SK-N-SH treated with all-trans-retinoic acid at 6 μM for 48 hours (cell line): ENCODE measurements at regions not wholly inside any gene's neighbourhood (a gene's known extent, or its start where the extent isn't known, plus 50 kb on each side); places are given as distances from the start of the nearest gene placed in this dataset.

Experiments
- BACH2 ChIP-seq: fragments of 250-450 bp; sonication (Bioruptor Pico); IDR thresholded peaks from 2 replicates; pipeline ENCODE4 v1.9.0; 2021; ENCODE audit warnings: mild to moderate bottlenecking, borderline replicate concordance
- CSDC2 ChIP-seq: fragments of 250-450 bp; sonication (Bioruptor Pico); IDR thresholded peaks from 2 replicates; pipeline ENCODE4 v1.5.0; 2020; ENCODE audit warnings: mild to moderate bottlenecking, moderate library complexity
- ESRRG ChIP-seq: fragments of 250-450 bp; sonication (Bioruptor Pico); IDR thresholded peaks from 2 replicates; pipeline ENCODE4 v1.6.1; 2021; ENCODE audit warnings: mild to moderate bottlenecking
- ISL1 ChIP-seq: fragments of 250-450 bp; sonication (Bioruptor Pico); IDR thresholded peaks from 2 replicates; pipeline ENCODE4 v2.1.2; 2022; ENCODE audit warnings: mild to moderate bottlenecking, moderate library complexity
- PATZ1 ChIP-seq: fragments of 250-450 bp; sonication (Bioruptor Pico); IDR thresholded peaks from 2 replicates; pipeline ENCODE4 v1.8.0; 2020; ENCODE audit warnings: mild to moderate bottlenecking, moderate library complexity, borderline replicate concordance
- POU6F1 ChIP-seq: fragments of 250-450 bp; sonication (Bioruptor Pico); IDR thresholded peaks from 2 replicates; pipeline ENCODE4 v1.8.0; 2021; ENCODE audit warnings: low read depth, mild to moderate bottlenecking, moderate library complexity, borderline replicate concordance
- RARB ChIP-seq: fragments of 250-450 bp; sonication (Bioruptor Pico); IDR thresholded peaks from 2 replicates; pipeline ENCODE4 v1.8.0; 2021; ENCODE audit warnings: mild to moderate bottlenecking, moderate library complexity
- TOX ChIP-seq: fragments of 250-450 bp; sonication (Bioruptor Pico); IDR thresholded peaks from 2 replicates; pipeline ENCODE4 v1.8.0; 2021; ENCODE audit warnings: mild to moderate bottlenecking, moderate library complexity, borderline replicate concordance
- TSHZ2 ChIP-seq: fragments of 250-450 bp; sonication (Bioruptor Pico); IDR thresholded peaks from 2 replicates; pipeline ENCODE4 v1.5.0; 2020; ENCODE audit warnings: mild to moderate bottlenecking, moderate library complexity
- ZFP3 ChIP-seq: fragments of 250-450 bp; sonication (Bioruptor Pico); IDR thresholded peaks from 2 replicates; pipeline ENCODE4 v1.5.0; 2020; ENCODE audit warnings: mild to moderate bottlenecking, moderate library complexity

DNA sequence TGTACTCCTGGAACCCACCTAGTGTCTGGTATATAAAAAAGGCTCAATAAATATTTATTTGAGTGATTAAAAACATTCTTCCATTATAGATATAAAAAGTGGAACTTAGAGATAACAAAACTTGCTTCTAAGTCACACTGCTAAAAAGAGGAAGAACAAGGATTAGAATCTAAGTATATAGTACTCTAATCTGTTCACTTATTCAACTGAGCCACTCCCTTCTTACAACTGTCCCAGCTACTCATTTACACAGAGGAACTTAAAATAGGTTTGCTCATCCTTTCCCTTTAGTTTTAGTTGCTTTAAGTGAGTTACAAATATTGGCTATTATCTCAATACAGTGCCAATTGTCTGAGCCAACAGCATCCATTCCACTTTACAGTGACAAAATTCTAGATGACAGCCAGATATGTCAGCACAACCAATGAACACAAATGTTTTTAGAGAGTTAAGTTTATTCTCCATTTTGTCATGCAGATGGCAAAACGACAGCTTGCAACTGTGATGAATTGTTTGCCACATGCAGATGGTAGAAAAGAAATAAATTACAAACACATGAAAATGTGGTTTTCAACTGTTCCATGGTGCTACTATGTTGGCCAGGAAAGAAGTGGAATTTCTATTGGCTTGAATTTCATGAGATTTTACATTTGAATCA, 280.7 kb upstream of the ZC3H15 start:
- TF ChIP-seq ZFP3 (CRISPR knock-in tag) (no peak), BACH2 (CRISPR knock-in tag) (no peak), TSHZ2 (CRISPR knock-in tag) (no peak), RARB (CRISPR knock-in tag) (no peak), ESRRG (CRISPR knock-in tag) (no peak), ISL1 (CRISPR knock-in tag) (no peak), POU6F1 (no peak), PATZ1 (CRISPR knock-in tag) (no peak), CSDC2 (CRISPR knock-in tag) (no peak), TOX (no peak)
